ACC112 (cell line): ENCODE measurements at regions not wholly inside any gene's neighbourhood (a gene's known extent, or its start where the extent isn't known, plus 50 kb on each side); places are given as distances from the start of the nearest gene placed in this dataset.
"Not testable (repeated sequence)": the region's sequence is repeated elsewhere in the genome, so short reads cannot be mapped to it uniquely, and the experiment has no call there.

ENCODE experiments used
- H2AFZ ChIP-seq: fragments of 200-600 bp; sonication (generic); one replicate; pipeline ENCODE4 v1.6.0; 2017; ENCODE audit warnings: antibody characterized with exemption, low read length; ENCODE audit not compliant: unreplicated experiment
- H3K27ac ChIP-seq: fragments of 200-600 bp; sonication (generic); 2 replicates; pipeline ENCODE4 v1.5.1; 2014; ENCODE audit warnings: low read depth, mild to moderate bottlenecking, antibody characterized with exemption, low read length, moderate library complexity
- H3K27me3 ChIP-seq: fragments of 200-600 bp; sonication (generic); 2 replicates; pipeline ENCODE4 v1.6.1; 2014; ENCODE audit warnings: mild to moderate bottlenecking, antibody characterized with exemption, low read length, moderate library complexity, mixed read lengths; ENCODE audit not compliant: insufficient read depth
- H3K36me3 ChIP-seq: fragments of 200-600 bp; sonication (generic); 2 replicates; pipeline ENCODE4 v1.6.1; 2016; ENCODE audit warnings: mild to moderate bottlenecking, antibody characterized with exemption, low read length, moderate library complexity, mixed read lengths; ENCODE audit not compliant: insufficient read depth
- H3K4me1 ChIP-seq: fragments of 200-600 bp; sonication (generic); one replicate; pipeline ENCODE4 v1.6.1; 2016; ENCODE audit warnings: low read length, mixed read lengths; ENCODE audit not compliant: insufficient read depth, unreplicated experiment, control insufficient read depth
- H3K4me3 ChIP-seq: fragments of 200-600 bp; sonication (generic); 2 replicates; pipeline ENCODE4 v1.5.1; 2014; ENCODE audit warnings: mild to moderate bottlenecking, low read depth, low read length
- H3K79me2 ChIP-seq: fragments of 200-600 bp; sonication (generic); one replicate; pipeline ENCODE4 v1.6.0; 2016; ENCODE audit warnings: low read length; ENCODE audit not compliant: control insufficient read depth, unreplicated experiment, insufficient read depth

GRCh38 chr3:145704020-145704419 is 457.0 kb downstream of the PLOD2 start:
- H3K36me3 ChIP-seq: no peaks in the 10 kb centered on the region
- no peak overlapping the region for H3K4me3 ChIP-seq
- H3K27me3 ChIP-seq: no peaks in the 10 kb centered on the region
- H2AFZ ChIP-seq: no peak overlapping the region
- H3K4me1 ChIP-seq: no peaks in the 10 kb centered on the region
- H3K79me2 ChIP-seq: no peaks in the 10 kb centered on the region
- no peak overlapping the region for H3K27ac ChIP-seq

- H3K27me3 ChIP-seq, H3K27ac ChIP-seq, H3K4me1 ChIP-seq, H3K79me2 ChIP-seq, H2AFZ ChIP-seq, H3K4me3 ChIP-seq, H3K36me3 ChIP-seq: not testable (repeated sequence)
These were observed 451.2 kb downstream of the PLOD2 start for GRCh38 chr3:145709779-145710178.

- Histone ChIP-seq H2AFZ (no peak overlapping the region), H3K4me1 (no peaks in the 10 kb centered on the region), H3K4me3 (no peak overlapping the region), H3K36me3 (no peaks in the 10 kb centered on the region), H3K27ac (no peak overlapping the region), H3K27me3 (no peaks in the 10 kb centered on the region), H3K79me2 (no peaks in the 10 kb centered on the region)
These were observed 444.5 kb downstream of the PLOD2 start for GRCh38 chr3:145716519-145716918.

- no peak overlapping the region for H3K4me3 ChIP-seq
- H3K79me2 ChIP-seq: no peaks in the 10 kb centered on the region
- no peaks in the 10 kb centered on the region for H3K36me3 ChIP-seq
- H3K4me1 ChIP-seq: no peaks in the 10 kb centered on the region
- no peak overlapping the region for H3K27ac ChIP-seq
- no peaks in the 10 kb centered on the region for H3K27me3 ChIP-seq
- H2AFZ ChIP-seq: no peak overlapping the region
These were observed 441.9 kb downstream of the PLOD2 start for GRCh38 chr3:145719114-145719513.

- no peak overlapping the region for H3K4me3 ChIP-seq
- no peaks in the 10 kb centered on the region for H3K27me3 ChIP-seq
- no peaks in the 10 kb centered on the region for H3K4me1 ChIP-seq
- H3K36me3 ChIP-seq: no peaks in the 10 kb centered on the region
- no peaks in the 10 kb centered on the region for H3K79me2 ChIP-seq
- no peak overlapping the region for H2AFZ ChIP-seq
- H3K27ac ChIP-seq: no peak overlapping the region
These were observed 439.6 kb downstream of the PLOD2 start for GRCh38 chr3:145721273-145721805.

GRCh38 chr3:145721815-145722214 is 439.2 kb downstream of the PLOD2 start:
- Histone ChIP-seq H2AFZ (peak overlapping the region; percentile 25), H3K4me3 (no peak overlapping the region), H3K36me3 (no peaks in the 10 kb centered on the region), H3K4me1 (no peaks in the 10 kb centered on the region), H3K27me3 (no peaks in the 10 kb centered on the region), H3K79me2 (no peaks in the 10 kb centered on the region), H3K27ac (no peak overlapping the region)

GRCh38 chr3:145727476-145727875 is 433.5 kb downstream of the PLOD2 start:
- Histone ChIP-seq H3K27ac (no peak overlapping the region), H2AFZ (no peak overlapping the region), H3K79me2 (no peaks in the 10 kb centered on the region), H3K27me3 (no peaks in the 10 kb centered on the region), H3K4me3 (no peak overlapping the region), H3K4me1 (no peaks in the 10 kb centered on the region), H3K36me3 (no peaks in the 10 kb centered on the region)

GRCh38 chr3:145735631-145736030 is 425.4 kb downstream of the PLOD2 start:
- Histone ChIP-seq H2AFZ (no peak overlapping the region), H3K4me3 (no peak overlapping the region), H3K27me3 (no peaks in the 10 kb centered on the region), H3K4me1 (no peaks in the 10 kb centered on the region), H3K27ac (no peak overlapping the region), H3K79me2 (no peaks in the 10 kb centered on the region), H3K36me3 (no peaks in the 10 kb centered on the region)

GRCh38 chr3:145737952-145738351 is 423.0 kb downstream of the PLOD2 start:
- Histone ChIP-seq H2AFZ (no peak overlapping the region), H3K27me3 (no peaks in the 10 kb centered on the region), H3K4me3 (no peak overlapping the region), H3K4me1 (no peaks in the 10 kb centered on the region), H3K27ac (no peak overlapping the region), H3K79me2 (no peaks in the 10 kb centered on the region), H3K36me3 (no peaks in the 10 kb centered on the region)

- Histone ChIP-seq H3K4me1 (no peaks in the 10 kb centered on the region), H3K4me3 (no peak overlapping the region), H3K27me3 (no peaks in the 10 kb centered on the region), H2AFZ (no peak overlapping the region), H3K79me2 (no peaks in the 10 kb centered on the region), H3K27ac (no peak overlapping the region), H3K36me3 (no peaks in the 10 kb centered on the region)
These were observed 421.1 kb downstream of the PLOD2 start for GRCh38 chr3:145739926-145740325.

- Histone ChIP-seq H3K4me3 (no peak overlapping the region), H3K27ac (no peak overlapping the region), H3K36me3 (no peaks in the 10 kb centered on the region), H3K4me1 (no peaks in the 10 kb centered on the region), H3K27me3 (no peaks in the 10 kb centered on the region), H2AFZ (no peak overlapping the region), H3K79me2 (no peaks in the 10 kb centered on the region)
These were observed 410.3 kb downstream of the PLOD2 start for GRCh38 chr3:145750657-145751056.
